Brain microvascular endothelial cell (primary cell): ENCODE measurements at regions not wholly inside any gene's neighbourhood (a gene's known extent, or its start where the extent isn't known, plus 50 kb on each side); places are given as distances from the start of the nearest gene placed in this dataset.
A peak's percentile ranks its signal among the peaks of the same experiment; 100 is the strongest.

Experiments
- DNase-seq: peaks from one replicate; pipeline ENCODE4 v3.0.0-alpha.2; 2020
- H3K27ac ChIP-seq: fragments of 250-450 bp; sonication (Bioruptor Pico); 2 replicates; pipeline ENCODE4 v1.5.1; 2020; ENCODE audit warnings: mild to moderate bottlenecking, moderate library complexity
- H3K27me3 ChIP-seq: fragments of 250-450 bp; sonication (Bioruptor Pico); replicated peaks from 2 replicates; pipeline ENCODE4 v1.5.1; 2020; ENCODE audit warnings: mild to moderate bottlenecking
- H3K36me3 ChIP-seq: fragments of 250-450 bp; sonication (Bioruptor Pico); replicated peaks from 2 replicates; pipeline ENCODE4 v1.5.1; 2020; ENCODE audit warnings: mild to moderate bottlenecking
- H3K4me3 ChIP-seq: 2 replicates; pipeline ENCODE4 v1.5.1; 2011; ENCODE audit warnings: low read depth, mild to moderate bottlenecking, control low read depth, low read length, moderate library complexity
- in situ Hi-C: cut with HindIII; loops from 2 replicates; pipeline ENCODE4 v1.10.0; 2017; ENCODE audit warnings: low sequenced_read_pairs, low pct_ligation_motif_present
- TF ChIP-seq, protein P1 (sequence below): IDR thresholded peaks from 2 replicates; pipeline ENCODE4 v1.5.1; 2011; ENCODE audit warnings: low read depth, mild to moderate bottlenecking, moderate library complexity, low read length, control low read depth, inconsistent platforms; ENCODE audit errors: missing control alignments

DNA sequence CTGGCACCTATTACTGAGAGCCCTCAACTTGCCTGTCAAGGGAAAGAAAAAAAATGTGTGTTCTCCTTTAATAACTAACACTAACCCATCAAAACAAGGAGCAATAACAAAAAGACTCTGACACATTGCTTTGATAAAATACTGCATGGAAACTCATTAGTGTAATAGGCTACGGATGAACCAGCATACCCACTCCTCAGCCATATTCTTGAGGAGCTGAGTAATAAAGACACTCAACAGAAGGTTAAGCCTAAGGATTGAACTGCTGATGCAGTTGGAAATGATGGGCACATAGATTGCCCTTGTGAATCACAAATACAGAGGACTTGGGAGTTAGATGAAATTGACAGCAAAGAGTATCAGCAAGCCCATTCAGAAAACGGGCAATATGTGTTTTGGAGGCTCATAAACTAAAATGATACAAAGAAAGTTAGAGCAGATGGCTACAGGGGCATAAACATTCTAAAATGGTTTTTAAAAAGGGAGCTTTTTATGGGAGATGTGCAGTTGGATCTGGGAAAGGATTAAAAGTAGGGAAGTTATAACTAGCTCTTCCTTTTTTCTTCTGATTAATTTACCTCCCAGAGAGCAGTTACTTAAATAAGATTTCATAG is 447.6 kb upstream of the IL12A start:
- DNase-seq, result no peak
- Histone ChIP-seq H3K27me3 (no peaks in the 10 kb centered on the region), H3K27ac (no peak overlapping the region), H3K36me3 (no peaks in the 10 kb centered on the region), H3K4me3 (no peak overlapping the region)
- TF ChIP-seq, protein P1, sequence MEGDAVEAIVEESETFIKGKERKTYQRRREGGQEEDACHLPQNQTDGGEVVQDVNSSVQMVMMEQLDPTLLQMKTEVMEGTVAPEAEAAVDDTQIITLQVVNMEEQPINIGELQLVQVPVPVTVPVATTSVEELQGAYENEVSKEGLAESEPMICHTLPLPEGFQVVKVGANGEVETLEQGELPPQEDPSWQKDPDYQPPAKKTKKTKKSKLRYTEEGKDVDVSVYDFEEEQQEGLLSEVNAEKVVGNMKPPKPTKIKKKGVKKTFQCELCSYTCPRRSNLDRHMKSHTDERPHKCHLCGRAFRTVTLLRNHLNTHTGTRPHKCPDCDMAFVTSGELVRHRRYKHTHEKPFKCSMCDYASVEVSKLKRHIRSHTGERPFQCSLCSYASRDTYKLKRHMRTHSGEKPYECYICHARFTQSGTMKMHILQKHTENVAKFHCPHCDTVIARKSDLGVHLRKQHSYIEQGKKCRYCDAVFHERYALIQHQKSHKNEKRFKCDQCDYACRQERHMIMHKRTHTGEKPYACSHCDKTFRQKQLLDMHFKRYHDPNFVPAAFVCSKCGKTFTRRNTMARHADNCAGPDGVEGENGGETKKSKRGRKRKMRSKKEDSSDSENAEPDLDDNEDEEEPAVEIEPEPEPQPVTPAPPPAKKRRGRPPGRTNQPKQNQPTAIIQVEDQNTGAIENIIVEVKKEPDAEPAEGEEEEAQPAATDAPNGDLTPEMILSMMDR, result no peak
- in situ Hi-C loops, result no loop called here

DNA sequence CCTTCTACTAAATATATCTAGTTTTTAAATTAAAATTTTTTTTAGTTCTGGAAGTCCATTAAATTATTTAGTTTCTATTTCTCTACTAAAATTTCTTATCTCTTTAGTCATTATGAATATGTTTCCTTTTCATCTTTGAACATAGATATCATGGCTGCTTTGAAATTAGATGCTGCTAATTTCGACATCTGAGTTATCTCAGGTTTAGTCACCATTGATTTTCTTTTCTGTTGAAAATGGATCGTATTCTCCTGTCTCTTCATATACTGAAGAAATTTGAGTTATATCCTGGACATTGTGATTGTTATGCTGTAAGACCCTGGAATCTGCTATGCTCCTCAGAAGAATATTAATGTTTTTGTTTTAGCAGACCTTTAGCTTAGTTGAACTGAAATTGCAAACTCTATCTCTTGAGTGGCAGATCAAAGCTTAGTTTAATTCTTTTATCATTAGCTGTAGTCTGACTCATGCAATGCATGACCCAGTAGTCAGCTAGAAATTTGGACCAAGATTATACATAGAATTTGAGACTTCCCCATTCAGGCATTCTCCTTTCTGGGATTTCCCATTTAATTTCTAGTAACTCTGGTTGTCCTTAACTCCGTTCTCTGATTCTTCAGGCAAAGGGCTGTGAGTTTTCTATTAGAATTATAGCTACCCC is 439.8 kb upstream of the IL12A start:
- no peaks in the 10 kb centered on the region for H3K27me3 ChIP-seq
- TF ChIP-seq, protein P1, result no peak
- no peaks in the 10 kb centered on the region for H3K36me3 ChIP-seq
- DNase-seq, result peak; percentile 41
- in situ Hi-C loops, result no loop called here
- H3K27ac ChIP-seq, result no peak overlapping the region
- H3K4me3 ChIP-seq, result no peak overlapping the region

GRCh38 chr3:159555205-159555604 is 433.4 kb upstream of the IL12A start:
- DNase-seq, result no peak
- Histone ChIP-seq H3K4me3 (no peak overlapping the region), H3K27ac (no peak overlapping the region), H3K27me3 (no peaks in the 10 kb centered on the region), H3K36me3 (no peaks in the 10 kb centered on the region)
- in situ Hi-C loops, result no loop called here
- TF ChIP-seq, protein P1, result no peak

DNA sequence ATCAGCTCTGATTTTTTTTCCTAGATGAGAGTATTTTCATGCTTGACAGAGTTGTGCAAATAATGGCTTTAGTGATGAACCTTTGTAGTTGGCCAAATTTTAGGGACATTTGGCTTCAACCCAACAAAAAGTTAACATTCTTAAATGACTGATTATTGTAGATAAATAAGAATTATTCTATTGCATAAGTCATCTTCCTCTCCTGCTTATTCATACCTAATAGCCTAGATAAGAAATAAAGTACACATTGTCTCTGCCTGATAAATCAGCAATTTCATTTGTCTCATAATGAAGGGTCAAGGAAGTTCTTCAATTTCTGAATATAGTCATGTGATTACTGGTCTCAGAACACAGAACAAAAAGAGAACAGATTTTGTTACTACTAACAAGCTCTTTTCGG is 428.9 kb upstream of the IL12A start:
- DNase-seq, result no peak
- Histone ChIP-seq H3K27me3 (no peaks in the 10 kb centered on the region), H3K27ac (no peak overlapping the region), H3K36me3 (no peaks in the 10 kb centered on the region), H3K4me3 (no peak overlapping the region)
- TF ChIP-seq, protein P1, result no peak
- in situ Hi-C loops, result no loop called here

DNA sequence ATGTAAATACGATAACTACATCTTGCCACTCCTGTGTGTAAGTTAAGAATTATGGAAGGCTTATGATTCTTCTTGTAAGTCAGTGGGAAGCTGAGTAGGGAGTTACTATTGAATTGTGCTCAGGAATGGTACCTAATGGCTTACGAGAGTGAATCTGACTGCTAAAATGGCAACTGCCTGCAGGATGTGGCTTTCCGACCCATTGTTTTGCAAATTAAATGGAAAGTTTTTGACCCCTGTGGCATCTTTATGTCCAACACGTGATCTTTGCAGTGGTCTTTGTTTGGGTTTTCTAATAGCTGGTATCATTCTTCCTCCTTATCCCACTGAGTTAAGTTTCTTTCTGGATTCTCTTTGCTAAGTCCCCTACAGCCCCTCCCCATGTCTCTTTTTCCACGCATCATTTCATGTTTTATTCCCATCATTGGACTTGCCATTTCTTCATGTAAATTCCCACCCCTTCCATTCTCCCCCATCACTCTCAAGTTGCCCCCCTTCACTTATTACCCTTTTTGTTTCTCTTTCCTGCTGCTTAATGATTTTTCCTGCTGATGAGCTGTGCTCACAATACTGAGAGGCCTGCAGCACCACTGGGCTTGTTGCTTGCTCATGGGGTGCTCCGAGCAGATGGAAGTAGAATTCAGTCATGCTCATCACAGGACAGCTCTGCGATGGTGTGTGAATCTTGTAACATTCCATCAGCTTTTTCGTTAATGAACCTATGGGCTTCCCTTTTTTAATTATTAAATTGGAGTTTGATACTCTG is 428.2 kb upstream of the IL12A start:
- Histone ChIP-seq H3K4me3 (no peak overlapping the region), H3K36me3 (no peaks in the 10 kb centered on the region), H3K27me3 (no peaks in the 10 kb centered on the region), H3K27ac (no peak overlapping the region)
- DNase-seq, result no peak
- TF ChIP-seq, protein P1, result no peak
- in situ Hi-C loops, result no loop called here
